Kidney capillary endothelial cell (primary cell): ENCODE measurements at regions not wholly inside any gene's neighbourhood (a gene's known extent, or its start where the extent isn't known, plus 50 kb on each side); places are given as distances from the start of the nearest gene placed in this dataset.
"Not testable (repeated sequence)": the region's sequence is repeated elsewhere in the genome, so short reads cannot be mapped to it uniquely, and the experiment has no call there.

Experiments used
- DNase-seq: peaks from one replicate; pipeline ENCODE4 v3.0.0-alpha.2; 2018; ENCODE audit warnings: low spot score

DNA sequence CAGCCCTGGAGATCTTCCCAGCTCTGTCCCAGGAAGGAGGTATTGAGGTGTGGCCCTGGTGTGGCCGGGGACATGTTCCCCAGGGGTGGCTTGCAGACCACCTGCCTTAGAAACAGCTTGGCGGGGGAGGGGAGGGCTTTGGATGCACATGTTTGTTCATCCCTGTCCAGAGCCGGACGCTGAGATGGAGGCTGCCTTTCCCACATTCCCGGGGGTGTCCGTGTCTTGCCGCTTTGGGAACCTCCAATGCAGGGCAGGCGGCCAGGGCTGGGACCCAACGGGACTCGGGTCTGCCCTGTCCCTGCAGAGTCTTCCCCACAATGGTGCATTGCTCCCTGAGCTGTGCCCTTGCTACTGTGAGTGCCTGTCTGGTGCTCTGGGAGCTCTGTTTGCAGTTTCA, 319.5 kb upstream of the SFSWAP start:
- DNase-seq: no peak

DNA sequence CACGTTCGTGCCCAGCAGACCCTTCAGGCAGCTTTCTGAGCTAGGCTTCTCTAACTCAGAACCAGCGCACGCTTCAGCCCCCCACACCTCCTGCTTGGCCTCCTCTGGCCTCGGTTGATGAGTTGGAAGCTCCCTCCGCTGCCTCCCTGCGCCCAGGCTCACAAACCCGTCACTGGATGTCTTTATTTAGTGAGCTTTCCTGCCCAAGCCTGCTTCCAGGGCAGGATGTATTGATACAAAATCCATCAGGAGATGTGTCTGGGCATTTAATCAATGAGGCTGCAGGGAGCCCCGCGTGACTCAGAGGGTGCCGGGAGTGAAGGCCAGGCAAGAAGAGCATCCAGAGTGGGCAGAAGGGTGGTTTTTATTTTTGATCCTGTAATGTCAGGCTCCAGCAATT, 316.1 kb upstream of the SFSWAP start:
- not testable (repeated sequence) for DNase-seq

DNA sequence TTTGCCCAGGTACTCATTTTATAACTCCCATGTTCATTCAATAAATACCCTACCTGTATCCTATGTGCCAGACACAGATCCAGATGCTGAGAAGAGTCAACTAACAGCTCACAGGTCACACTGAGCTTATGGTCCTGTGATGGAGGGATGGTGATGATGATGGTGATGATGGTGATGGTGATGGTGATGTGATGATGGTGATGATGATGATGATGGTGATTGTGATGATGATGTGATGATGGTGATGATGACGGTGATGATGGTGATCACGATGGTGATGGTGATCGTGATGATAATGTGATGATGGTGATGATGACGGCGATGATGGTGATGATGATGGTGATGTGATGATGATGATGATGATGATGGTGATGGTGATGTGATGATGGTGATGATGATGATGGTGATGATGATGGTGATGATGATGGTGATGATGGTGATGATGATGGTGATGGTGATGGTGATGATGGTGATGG, 315.6 kb upstream of the SFSWAP start:
- DNase-seq: not testable (repeated sequence)

DNA sequence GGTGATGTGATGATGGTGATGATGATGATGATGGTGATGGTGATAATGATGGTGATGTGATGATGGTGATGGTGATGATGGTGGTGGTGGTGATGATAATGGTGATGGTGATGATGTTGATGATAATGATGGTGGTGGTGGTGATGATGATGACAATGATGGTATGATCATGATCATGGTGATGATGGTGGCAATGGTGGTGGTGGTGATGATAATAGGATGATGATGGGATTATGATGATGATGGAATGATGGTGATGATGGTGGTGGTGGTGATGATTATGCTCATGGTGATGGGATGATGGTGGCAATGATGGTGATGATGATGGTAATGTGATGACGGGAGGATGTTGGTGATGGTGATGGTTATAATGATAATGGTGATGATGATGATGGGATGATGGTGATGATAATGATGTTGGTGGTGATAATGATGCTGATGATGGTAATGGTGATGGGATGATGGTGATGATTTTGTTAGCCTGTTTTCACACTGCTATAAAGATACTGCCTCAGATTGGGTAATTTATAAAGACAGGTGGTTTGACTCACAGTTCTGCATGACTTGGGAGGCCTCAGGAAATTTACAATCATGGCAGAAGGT, 314.8 kb upstream of the SFSWAP start:
- DNase-seq: no peak

DNA sequence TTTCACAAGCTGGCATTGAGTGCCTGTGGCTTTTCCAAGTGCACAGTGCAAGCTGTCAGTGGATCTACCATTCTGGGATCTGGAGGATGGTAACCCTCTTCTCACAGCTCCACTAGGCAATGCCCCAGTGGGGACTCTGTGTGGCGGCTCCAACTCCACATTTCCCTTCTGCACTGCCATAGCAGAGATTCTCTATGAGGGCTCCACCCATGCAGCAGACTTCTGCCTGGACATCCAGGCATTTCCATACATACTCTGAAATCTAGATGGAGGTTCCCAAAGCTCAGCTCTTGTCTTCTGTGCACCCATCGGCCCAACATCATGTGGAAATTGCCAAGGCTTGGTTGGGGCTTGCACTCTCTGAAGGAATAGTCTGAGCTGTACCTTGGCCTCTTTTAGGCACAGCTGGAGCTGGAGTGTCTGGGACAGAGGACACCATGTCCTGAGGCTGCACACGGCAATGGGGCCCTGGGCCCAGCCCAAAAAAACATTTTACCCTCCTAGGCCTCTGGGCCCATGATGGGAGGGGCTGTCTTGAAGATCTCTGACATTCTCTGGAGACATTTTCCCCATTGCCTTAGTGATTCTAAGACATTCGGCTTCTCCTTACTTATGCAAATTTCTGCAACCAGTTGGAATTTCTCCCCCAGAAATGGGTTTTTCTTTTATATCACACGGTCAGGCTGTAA, 313.3 kb upstream of the SFSWAP start:
- no peak for DNase-seq

DNA sequence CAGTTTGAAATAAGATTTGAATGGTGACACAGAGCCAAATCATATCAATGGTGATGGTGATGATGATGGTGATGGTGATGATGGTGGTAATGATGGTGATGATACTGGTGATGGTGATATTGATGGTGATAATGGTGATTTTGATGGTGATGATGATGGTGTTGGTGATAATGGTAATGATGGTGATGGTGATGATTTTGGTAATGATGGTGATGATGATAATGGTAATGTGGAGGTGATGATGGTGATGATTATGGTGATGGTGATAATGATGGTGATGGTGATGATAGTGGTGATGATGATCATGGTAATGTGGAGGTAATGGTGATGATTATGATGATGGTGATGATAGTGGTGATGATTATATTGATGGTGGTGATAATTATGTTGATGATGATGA, 311.9 kb upstream of the SFSWAP start:
- DNase-seq: no peak

DNA sequence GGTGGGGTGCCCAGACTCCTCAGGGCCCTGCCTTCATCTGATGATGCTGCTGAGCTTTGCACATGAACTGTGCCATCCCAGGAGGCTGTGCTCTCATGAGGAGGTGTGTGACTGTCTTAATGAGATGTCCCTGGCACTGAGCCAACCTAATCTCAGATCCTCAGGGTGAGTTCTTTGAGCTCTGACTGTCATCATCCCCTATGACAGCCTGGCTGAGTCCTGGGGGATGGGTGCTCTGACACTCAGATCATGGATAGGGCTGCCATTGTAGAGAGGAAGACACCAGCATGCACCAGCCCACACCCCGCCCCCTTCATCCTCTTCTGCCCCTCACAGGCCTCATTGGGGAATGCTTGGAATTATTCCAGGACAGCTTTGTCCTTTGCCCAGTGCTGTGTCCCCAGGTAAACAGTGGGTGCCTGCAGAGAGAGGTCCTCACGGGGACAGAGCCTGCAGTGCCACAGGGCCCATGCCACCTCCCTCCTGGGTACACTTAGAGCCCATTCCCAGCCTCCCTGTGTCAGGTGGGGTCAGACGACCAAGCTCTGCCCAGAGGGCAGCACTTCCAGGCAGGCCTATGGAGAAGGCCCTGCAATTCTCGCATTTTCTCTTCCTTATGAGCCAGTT, 310.1 kb upstream of the SFSWAP start:
- DNase-seq: not testable (repeated sequence)

DNA sequence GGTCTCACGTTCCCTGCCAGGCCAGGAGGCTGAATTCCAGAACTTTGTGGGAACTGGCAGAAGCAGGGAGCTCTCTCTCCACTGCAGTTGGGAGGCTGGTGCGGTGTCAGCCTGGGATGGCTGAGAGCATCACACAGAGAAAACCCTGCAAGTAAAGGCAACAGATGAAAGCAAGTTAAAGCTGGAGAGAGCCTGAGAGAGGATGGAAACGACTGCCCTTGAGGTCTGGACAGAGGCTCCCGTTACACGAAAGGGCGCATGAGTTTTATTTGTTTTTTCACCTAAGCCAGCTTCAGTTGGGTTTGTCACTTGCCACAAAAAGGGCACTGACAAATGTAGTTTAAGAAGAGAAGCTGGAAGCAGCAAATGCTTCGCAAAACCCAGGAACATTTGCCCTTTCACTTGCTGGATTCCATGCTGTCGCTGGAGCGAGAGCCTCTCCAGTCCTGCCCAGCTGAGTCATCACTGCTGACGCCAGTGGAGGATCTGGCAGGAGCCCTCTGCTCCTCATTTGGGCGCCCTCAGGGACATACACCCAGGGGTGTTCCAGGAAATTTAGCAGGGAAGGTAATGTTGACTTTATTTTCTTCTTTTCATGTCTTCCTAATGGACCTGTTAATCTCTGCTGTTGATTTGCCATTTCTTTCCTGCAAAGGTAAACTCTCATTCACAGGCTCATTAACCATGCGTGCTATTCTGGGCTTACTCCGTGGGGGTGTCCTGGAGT, 308.8 kb upstream of the SFSWAP start:
- DNase-seq: not testable (repeated sequence)

DNA sequence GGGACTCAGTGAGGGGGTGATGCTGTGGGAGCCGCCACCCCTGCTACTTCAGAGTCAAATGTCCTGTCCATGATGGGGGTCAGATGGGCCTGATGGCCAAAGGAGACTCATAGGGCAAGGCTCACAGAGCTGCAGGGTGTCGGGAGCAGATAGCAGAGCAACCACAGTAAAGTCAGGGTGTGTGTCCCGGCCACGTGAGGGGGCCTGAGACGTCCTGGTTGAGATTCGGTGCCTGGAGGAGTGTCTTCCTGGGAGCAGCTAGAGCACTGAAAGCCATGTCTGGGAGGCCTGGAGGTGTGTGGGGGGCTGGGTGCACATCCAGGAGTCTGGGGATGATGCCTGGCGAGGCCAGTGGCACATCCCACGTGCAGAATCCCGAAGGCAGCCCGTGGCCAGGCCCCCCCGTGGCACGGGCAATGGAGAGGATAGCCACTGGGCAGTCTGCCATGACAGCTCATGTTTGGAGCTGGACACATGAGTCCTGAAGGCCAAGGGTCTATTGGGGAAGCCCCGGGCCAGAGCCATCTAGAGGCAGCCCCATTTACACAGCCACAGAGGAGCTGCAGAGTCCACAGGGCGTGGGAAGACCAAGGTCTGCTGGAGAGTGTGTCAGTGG, 308.0 kb upstream of the SFSWAP start:
- no peak for DNase-seq

DNA sequence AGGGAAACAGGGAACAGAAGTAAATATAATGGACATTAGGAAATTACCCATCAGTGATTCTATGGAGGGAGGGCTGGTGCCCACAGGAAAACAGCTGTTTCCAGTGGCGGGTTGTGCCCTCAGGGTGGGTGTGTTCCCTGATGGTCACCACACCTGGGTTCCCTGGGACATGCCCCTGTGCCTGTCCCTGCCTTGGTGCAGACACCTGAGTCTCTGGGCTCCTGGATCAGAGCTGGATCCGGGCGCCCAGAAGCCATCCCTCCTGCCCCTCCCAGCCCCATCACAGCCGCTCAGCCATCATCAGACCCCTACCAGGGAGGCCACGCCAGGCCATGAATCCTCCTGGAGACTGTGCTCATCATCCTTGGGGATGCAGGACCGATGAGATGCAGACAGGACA, 307.2 kb upstream of the SFSWAP start:
- DNase-seq: no peak

DNA sequence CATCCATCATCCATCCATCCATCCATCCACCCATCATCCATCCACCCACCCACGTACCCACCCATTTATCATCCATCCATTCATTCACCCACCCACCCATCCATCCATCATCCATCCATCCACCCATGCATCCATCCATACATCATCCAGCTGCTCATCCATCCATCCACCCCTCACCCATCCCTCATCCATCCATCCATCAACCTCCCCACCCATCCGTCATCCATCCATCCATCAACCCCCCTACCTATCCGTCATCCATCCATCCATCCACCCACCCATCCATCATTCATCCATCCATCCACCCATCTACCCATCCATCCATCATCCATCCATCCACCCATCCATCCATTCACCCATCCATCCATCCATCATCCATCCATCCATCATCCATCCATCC, 306.2 kb upstream of the SFSWAP start:
- no peak for DNase-seq

DNA sequence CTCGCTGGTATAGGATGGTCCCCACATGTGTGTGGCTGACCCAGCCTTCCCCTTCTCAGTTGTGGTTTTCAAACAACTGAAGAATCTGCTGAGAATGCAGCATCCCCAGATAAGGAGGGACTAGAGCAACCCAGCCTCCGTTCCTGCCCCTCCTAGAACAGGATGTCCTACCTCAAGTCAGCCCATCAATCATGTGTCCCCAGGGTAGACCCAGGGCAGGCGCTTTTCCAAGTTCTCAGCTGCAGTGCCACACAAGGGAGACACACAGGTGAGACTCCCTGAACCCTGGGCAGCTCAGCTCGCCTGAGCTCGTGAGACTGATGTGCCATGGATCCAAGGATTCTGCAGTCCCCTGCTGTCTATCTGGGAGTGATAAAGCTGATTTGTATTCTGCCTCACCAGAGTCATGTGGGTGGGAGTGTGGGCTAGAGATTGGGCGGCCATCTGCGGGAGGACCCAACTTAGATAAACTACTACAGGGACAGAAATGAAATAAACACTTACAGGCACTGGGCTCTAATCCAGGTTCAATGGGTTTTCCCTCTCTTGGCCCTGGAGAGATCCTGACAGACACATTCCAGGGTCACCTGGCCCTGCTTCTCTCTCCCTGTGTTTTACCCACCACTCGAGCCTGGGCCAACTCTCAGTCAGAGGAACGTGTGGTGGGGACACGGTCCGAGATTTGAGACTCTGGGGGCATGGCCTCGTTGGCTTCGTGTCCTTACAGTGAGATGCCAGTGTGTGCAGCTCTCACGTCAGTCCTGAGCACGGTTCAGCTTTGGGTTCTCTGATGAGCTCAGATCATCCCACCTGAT, 303.5 kb upstream of the SFSWAP start:
- no peak for DNase-seq

DNA sequence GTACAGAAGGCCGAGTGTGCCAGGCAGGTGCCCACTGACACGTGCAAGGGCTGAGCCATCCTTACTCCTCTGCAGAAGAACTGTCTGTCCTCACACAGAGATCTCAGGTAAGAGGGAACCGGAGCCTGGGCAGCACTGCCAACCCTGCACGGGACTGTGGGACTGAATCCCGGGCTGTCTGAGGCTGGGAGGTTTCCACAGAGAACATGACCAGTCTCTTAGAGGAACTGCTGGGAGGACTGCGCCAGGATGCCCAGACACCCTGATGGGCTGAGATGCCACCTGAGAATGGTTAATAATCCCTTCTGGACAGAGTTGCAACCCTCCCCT, 302.9 kb upstream of the SFSWAP start:
- no peak for DNase-seq

DNA sequence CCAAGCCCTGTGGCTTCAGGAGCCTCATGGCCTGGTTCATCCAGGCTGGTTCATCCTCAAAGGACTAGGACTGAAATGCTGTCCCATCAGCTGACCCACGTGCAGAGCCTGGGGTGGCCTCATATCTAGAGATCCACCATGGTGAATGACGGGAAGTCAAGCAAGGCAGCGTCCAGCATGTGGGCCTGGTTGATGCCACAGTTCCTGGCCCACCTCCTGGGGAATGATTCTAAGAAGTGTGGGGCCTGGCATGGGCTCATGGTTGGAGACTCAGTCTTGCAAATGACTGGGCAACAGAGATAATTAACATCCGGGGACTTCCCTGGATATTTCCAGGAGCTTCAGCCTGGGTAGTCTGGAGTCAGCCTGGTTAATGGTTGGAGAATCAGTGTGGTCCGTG, 302.4 kb upstream of the SFSWAP start:
- no peak for DNase-seq

DNA sequence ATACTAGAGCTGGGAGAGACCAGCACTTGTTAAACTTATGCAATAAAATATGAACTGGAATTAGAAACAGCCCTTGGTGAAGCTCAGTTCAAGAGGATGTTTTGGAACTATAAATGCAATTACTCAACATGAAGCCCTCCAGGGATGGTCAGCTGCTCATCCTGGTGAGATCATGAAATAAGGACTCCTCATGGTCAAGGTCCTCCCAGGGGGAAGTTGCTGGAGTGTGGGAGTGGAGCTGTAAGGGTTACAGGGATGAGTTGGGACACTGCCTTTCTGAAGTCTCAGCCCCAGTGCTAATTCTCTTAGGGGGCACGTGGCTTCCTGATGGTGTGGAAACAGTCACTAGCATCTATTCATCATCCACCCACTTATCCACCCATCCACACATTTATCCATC, 301.7 kb upstream of the SFSWAP start:
- DNase-seq: no peak

DNA sequence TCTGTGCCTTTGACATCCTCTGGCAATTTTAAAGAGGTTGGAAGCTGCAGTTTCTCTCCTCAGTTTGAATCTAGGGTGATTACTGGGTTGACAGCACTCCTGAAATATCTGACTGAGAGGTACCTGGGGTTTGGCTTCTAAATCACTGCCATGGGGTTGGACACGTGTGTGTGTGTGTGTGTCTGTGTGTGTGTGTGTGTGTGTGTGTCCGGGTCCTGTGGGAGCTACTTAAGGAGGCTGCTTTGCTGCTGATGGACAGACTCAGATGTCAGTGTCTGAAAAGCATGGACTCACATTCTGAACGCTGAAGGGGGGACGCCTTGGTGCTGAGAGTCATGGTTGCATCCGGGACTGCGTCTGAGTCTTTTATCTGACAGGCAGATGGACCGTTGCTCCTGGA, 299.1 kb upstream of the SFSWAP start:
- not testable (repeated sequence) for DNase-seq

DNA sequence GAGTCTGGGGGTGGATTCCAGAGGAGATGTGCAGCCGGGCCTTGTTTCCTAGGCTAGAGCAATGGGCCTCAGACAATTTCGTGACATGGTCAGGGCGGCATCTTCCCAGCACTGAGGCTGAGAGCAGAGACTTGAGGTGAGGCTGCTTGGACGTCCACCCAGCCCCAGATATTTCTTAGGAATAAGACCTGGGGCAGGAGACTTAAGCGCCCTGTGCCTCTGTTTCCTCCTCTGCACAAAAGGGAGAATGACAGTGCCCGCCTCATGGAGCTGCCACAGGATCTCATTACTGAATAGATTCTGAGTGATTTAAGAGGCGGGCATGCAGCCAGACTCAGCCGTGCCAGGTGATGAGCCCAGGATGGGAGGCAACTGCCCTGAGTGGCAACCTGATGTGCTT, 297.9 kb upstream of the SFSWAP start:
- DNase-seq: no peak

DNA sequence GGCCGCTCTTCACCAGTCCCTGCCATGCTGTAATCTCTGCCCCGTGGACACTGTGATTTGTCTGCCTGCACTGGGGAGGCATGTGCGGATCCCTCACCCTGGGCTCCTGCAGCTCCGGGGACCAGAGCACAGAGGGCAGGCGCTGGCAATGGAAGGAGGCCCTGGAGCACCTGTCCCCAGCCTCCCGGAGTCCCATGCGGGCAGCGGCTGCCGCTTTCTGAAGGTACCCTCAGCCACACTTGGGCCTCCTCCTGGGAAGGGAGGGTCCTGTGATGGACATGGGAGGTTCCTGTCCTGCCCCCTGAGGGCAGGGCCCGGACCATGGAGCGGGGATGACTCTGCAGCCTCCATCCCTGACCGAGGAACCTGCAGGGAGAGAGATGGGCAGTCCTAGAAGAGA, 297.4 kb upstream of the SFSWAP start:
- DNase-seq: no peak

DNA sequence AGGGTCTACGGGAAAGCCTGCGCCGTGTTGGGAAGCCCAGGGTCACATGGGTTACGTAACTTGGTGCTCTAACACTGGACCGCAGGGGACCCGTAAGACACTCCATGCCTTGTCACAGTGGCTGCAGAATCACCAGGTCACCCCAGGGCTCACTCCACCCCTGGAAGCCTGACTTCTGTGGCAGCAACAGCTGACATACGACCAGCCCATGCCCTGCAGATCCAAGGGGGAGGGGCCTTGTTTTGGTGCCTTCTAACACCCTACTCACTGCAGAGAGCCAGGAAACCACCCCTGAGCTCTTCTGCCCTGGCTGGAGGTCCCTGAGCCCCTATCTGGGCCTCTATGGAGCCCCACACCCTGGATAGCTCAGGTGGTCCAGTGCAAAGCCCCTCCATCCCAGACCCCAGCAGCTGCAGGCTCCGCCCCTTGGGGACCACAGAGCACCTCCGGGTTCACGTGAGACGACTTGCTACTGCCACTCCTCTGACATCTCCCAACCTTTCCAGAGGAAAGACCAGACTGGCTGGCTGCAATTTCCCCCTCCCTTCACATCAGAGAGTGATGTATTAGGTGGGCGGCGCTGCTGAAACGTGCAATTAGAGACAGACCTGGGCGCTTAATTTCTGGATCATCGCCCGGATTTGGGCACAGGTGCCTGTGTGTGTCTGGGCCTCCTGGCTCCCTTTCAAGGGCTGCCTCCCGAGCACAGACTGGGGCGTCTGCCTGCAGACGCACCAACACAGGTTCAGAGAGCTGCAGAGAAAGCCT, 296.6 kb upstream of the SFSWAP start:
- not testable (repeated sequence) for DNase-seq

DNA sequence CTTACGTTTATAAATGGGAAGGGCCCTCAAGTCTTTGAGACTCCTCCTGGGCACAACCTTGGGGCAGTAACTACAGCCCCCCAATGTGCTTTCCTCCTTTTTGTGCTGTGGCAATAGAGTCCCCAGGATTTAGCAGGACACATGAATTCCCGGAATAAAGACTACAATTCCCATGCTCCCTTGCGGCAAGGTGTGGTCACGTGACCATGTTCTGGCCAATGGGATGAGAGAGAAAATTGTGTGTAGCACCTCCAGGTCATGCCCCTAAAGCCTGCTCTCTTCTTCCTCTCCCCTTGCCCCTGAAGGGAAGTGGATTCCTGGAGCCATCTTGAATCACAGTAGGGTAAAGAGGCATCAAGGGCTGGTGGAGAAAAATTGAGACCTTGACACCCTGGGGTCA, 295.1 kb upstream of the SFSWAP start:
- DNase-seq: no peak

DNA sequence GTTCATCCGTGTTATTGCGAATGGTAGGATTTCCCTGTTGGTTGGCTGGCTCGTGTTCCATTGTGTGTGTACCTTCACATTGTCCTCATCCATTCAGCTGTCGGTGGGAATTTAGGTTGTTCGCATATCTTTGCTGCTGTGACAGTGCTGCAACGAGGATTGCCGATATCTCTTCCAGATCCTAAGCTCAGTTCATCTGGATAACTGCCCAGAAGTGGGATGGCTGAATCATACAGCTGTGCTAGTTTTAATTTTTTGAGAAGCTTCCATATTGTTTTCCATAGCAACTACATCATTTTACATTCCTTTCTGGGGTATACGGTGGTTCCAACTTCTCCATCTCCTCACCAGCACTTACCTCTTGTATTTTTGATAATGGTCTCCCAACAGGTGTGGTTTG, 292.8 kb upstream of the SFSWAP start:
- DNase-seq: no peak
